HG02642 (cell line): ENCODE measurements at regions not wholly inside any gene's neighbourhood (a gene's known extent, or its start where the extent isn't known, plus 50 kb on each side); places are given as distances from the start of the nearest gene placed in this dataset.

Experiments
- ATAC-seq: cut with Tn5 transposase; IDR thresholded peaks from one replicate; pipeline ENCODE4 v1.9.1; 2021; ENCODE audit warnings: mild to moderate bottlenecking; ENCODE audit not compliant: unreplicated experiment, poor library complexity

GRCh38 chr3:109897734-109898133 is 560.4 kb upstream of the DPPA4 start:
- ATAC-seq = no peak

- ATAC-seq = no peak
Measured at GRCh38 chr3:109899925-109900324, 562.6 kb upstream of the DPPA4 start.

- ATAC-seq = no peak
Measured at GRCh38 chr3:109900783-109901182, 563.4 kb upstream of the DPPA4 start.

- no peak for ATAC-seq
Measured at GRCh38 chr3:109902549-109902948, 565.2 kb upstream of the DPPA4 start.

GRCh38 chr3:109903100-109903499 is 565.8 kb upstream of the DPPA4 start:
- ATAC-seq = no peak

GRCh38 chr3:109910772-109911171 is 573.4 kb upstream of the DPPA4 start:
- no peak for ATAC-seq

GRCh38 chr3:109918740-109919139 is 581.4 kb upstream of the DPPA4 start:
- ATAC-seq = no peak

GRCh38 chr3:109920749-109921148 is 583.4 kb upstream of the DPPA4 start:
- ATAC-seq = no peak

- no peak for ATAC-seq
Measured at GRCh38 chr3:109921509-109921908, 584.2 kb upstream of the DPPA4 start.

GRCh38 chr3:109922856-109923255 is 585.5 kb upstream of the DPPA4 start:
- ATAC-seq = no peak

- no peak for ATAC-seq
Measured at GRCh38 chr3:109923431-109923830, 586.1 kb upstream of the DPPA4 start.

- no peak for ATAC-seq
Measured at GRCh38 chr3:109924196-109924595, 586.9 kb upstream of the DPPA4 start.

GRCh38 chr3:109926376-109926775 is 589.0 kb upstream of the DPPA4 start:
- ATAC-seq = no peak

- no peak for ATAC-seq
Measured at GRCh38 chr3:109927161-109927560, 589.8 kb upstream of the DPPA4 start.

- no peak for ATAC-seq
Measured at GRCh38 chr3:109927726-109928125, 590.4 kb upstream of the DPPA4 start.

GRCh38 chr3:109930582-109930981 is 593.2 kb upstream of the DPPA4 start:
- no peak for ATAC-seq

GRCh38 chr3:109933576-109933975 is 596.2 kb upstream of the DPPA4 start:
- ATAC-seq = no peak

GRCh38 chr3:109939817-109940216 is 602.5 kb upstream of the DPPA4 start:
- ATAC-seq = no peak

- no peak for ATAC-seq
Measured at GRCh38 chr3:109943181-109943580, 605.8 kb upstream of the DPPA4 start.

GRCh38 chr3:109944836-109945235 is 607.5 kb upstream of the DPPA4 start:
- no peak for ATAC-seq

GRCh38 chr3:109952924-109953323 is 615.6 kb upstream of the DPPA4 start:
- no peak for ATAC-seq

- ATAC-seq = no peak
Measured at GRCh38 chr3:109963831-109964230, 626.5 kb upstream of the DPPA4 start.

GRCh38 chr3:109973733-109974132 is 636.4 kb upstream of the DPPA4 start:
- ATAC-seq = no peak
